Urinary bladder (tissue), 3 donors: ENCODE measurements at regions not wholly inside any gene's neighbourhood (a gene's known extent, or its start where the extent isn't known, plus 50 kb on each side); places are given as distances from the start of the nearest gene placed in this dataset.

ENCODE experiments used
- DNase-seq: peaks from one replicate; pipeline ENCODE4 v3.0.0-alpha.2; 2015; ENCODE audit errors: extremely low spot score
- H3K27ac ChIP-seq: one replicate; pipeline ENCODE4 v1.5.1; 2013; ENCODE audit warnings: low read depth, mild to moderate bottlenecking, moderate library complexity
- H3K36me3 ChIP-seq: one replicate; pipeline ENCODE4 v1.6.1; 2013; ENCODE audit warnings: mild to moderate bottlenecking, moderate library complexity; ENCODE audit not compliant: insufficient read depth
- H3K4me1 ChIP-seq: one replicate; pipeline ENCODE4 v1.6.1; 2013; ENCODE audit warnings: mild to moderate bottlenecking, moderate library complexity; ENCODE audit not compliant: insufficient read depth
- H3K4me3 ChIP-seq: one replicate; pipeline ENCODE4 v1.5.1; 2013; ENCODE audit warnings: low read depth, low read length
- WGBS: extraction: QIAGEN DNeasy Blood & Tissue Kit; methylation state at CpG from one replicate; pipeline ENCODE4 v1.1.7; 2013; 5-methylcytosine and 5-hydroxymethylcytosine counted together
- donor health status: healthy with polysubstance abuse.
- donor health status: healthy.

GRCh38 chr9:111179577-111179976, 141.3 kb upstream of the LPAR1 start:
- Histone ChIP-seq H3K4me1 (no peaks in the 10 kb centered on the region), H3K4me3 (no peak overlapping the region), H3K27ac (no peak overlapping the region), H3K36me3 (no peaks in the 10 kb centered on the region)
- no peak for DNase-seq
- WGBS, result 82% methylated on average over 5 of the region's 5 CpGs

- no peak for DNase-seq
- H3K36me3 ChIP-seq, result no peaks in the 10 kb centered on the region
- H3K4me1 ChIP-seq, result no peaks in the 10 kb centered on the region
- 46% methylated on average over 9 of the region's 9 CpGs for whole genome bisulfite sequencing
- no peak overlapping the region for H3K4me3 ChIP-seq
- no peak overlapping the region for H3K27ac ChIP-seq
Measured at GRCh38 chr9:111178331-111179055, 140.2 kb upstream of the LPAR1 start.

GRCh38 chr9:111176511-111176910, 138.2 kb upstream of the LPAR1 start:
- WGBS, result 89% methylated on average over 6 of the region's 6 CpGs
- Histone ChIP-seq H3K36me3 (no peaks in the 10 kb centered on the region), H3K27ac (no peak overlapping the region), H3K4me1 (no peaks in the 10 kb centered on the region), H3K4me3 (no peak overlapping the region)
- DNase-seq, result no peak

GRCh38 chr9:111175350-111175749, 137.1 kb upstream of the LPAR1 start:
- Histone ChIP-seq H3K36me3 (no peaks in the 10 kb centered on the region), H3K4me3 (no peak overlapping the region), H3K4me1 (no peaks in the 10 kb centered on the region), H3K27ac (no peak overlapping the region)
- DNase-seq, result no peak

- over 99% methylated on average over 2 of the region's 2 CpGs for WGBS
Measured at GRCh38 chr9:111167341-111167740, 129.1 kb upstream of the LPAR1 start.

GRCh38 chr9:111163716-111164389, 125.6 kb upstream of the LPAR1 start:
- Histone ChIP-seq H3K27ac (no peak overlapping the region), H3K4me3 (no peak overlapping the region), H3K4me1 (no peaks in the 10 kb centered on the region), H3K36me3 (no peaks in the 10 kb centered on the region)
- DNase-seq, result no peak
- 40% methylated on average over 5 of the region's 5 CpGs for WGBS

More at GRCh38 chr9:111167341-111167740, 129.1 kb upstream of the LPAR1 start:
- no peaks in the 10 kb centered on the region for H3K36me3 ChIP-seq
- DNase-seq, result no peak
- no peak overlapping the region for H3K4me3 ChIP-seq
- no peaks in the 10 kb centered on the region for H3K4me1 ChIP-seq
- H3K27ac ChIP-seq, result no peak overlapping the region

GRCh38 chr9:111162026-111162425, 123.8 kb upstream of the LPAR1 start:
- 86% methylated on average over 3 of the region's 3 CpGs for WGBS
- no peak for DNase-seq
- H3K4me1 ChIP-seq, result no peaks in the 10 kb centered on the region
- no peak overlapping the region for H3K27ac ChIP-seq
- H3K36me3 ChIP-seq, result no peaks in the 10 kb centered on the region
- no peak overlapping the region for H3K4me3 ChIP-seq

GRCh38 chr9:111161015-111161415, 122.7 kb upstream of the LPAR1 start:
- no peaks in the 10 kb centered on the region for H3K4me1 ChIP-seq
- H3K36me3 ChIP-seq, result no peaks in the 10 kb centered on the region
- 66% methylated on average over 3 of the region's 3 CpGs for WGBS
- H3K4me3 ChIP-seq, result no peak overlapping the region
- DNase-seq, result no peak
- no peak overlapping the region for H3K27ac ChIP-seq

GRCh38 chr9:111158999-111159398, 120.7 kb upstream of the LPAR1 start:
- Histone ChIP-seq H3K4me1 (no peaks in the 10 kb centered on the region), H3K4me3 (no peak overlapping the region), H3K27ac (no peak overlapping the region), H3K36me3 (no peaks in the 10 kb centered on the region)
- DNase-seq, result no peak
- WGBS, result 83% methylated on average over 2 of the region's 2 CpGs

- Histone ChIP-seq H3K4me3 (no peak overlapping the region), H3K4me1 (no peaks in the 10 kb centered on the region), H3K27ac (no peak overlapping the region), H3K36me3 (no peaks in the 10 kb centered on the region)
- WGBS, result 80% methylated on average over 1 of the region's 1 CpG
- DNase-seq, result no peak
Measured at GRCh38 chr9:111158363-111158762, 120.1 kb upstream of the LPAR1 start.

GRCh38 chr9:111154081-111154562, 115.9 kb upstream of the LPAR1 start:
- DNase-seq, result no peak
- WGBS, result 92% methylated on average over 1 of the region's 1 CpG

GRCh38 chr9:111152614-111153406, 114.5 kb upstream of the LPAR1 start:
- 78% methylated on average over 2 of the region's 2 CpGs for WGBS
- Histone ChIP-seq H3K4me1 (no peaks in the 10 kb centered on the region), H3K4me3 (no peak overlapping the region), H3K27ac (no peak overlapping the region), H3K36me3 (no peaks in the 10 kb centered on the region)
- DNase-seq, result no peak

More at GRCh38 chr9:111154081-111154562, 115.9 kb upstream of the LPAR1 start:
- Histone ChIP-seq H3K27ac (no peak overlapping the region), H3K4me3 (no peak overlapping the region), H3K4me1 (no peaks in the 10 kb centered on the region), H3K36me3 (no peaks in the 10 kb centered on the region)

- no peaks in the 10 kb centered on the region for H3K4me1 ChIP-seq
- no peak overlapping the region for H3K27ac ChIP-seq
- no peak overlapping the region for H3K4me3 ChIP-seq
- WGBS, result 77% methylated on average over 1 of the region's 1 CpG
- no peaks in the 10 kb centered on the region for H3K36me3 ChIP-seq
- no peak for DNase-seq
Measured at GRCh38 chr9:111151537-111151936, 113.3 kb upstream of the LPAR1 start.

GRCh38 chr9:111150181-111150580, 111.9 kb upstream of the LPAR1 start:
- Histone ChIP-seq H3K27ac (no peak overlapping the region), H3K4me3 (no peak overlapping the region), H3K4me1 (no peaks in the 10 kb centered on the region), H3K36me3 (no peaks in the 10 kb centered on the region)
- WGBS, result 82% methylated on average over 2 of the region's 2 CpGs
- no peak for DNase-seq
